ENCODE measurements at regions not wholly inside any gene's neighbourhood (a gene's known extent, or its start where the extent isn't known, plus 50 kb on each side); places are given as distances from the start of the nearest gene placed in this dataset.
"Not testable (repeated sequence)": the region's sequence is repeated elsewhere in the genome, so short reads cannot be mapped to it uniquely, and the experiment has no call there.

DNA sequence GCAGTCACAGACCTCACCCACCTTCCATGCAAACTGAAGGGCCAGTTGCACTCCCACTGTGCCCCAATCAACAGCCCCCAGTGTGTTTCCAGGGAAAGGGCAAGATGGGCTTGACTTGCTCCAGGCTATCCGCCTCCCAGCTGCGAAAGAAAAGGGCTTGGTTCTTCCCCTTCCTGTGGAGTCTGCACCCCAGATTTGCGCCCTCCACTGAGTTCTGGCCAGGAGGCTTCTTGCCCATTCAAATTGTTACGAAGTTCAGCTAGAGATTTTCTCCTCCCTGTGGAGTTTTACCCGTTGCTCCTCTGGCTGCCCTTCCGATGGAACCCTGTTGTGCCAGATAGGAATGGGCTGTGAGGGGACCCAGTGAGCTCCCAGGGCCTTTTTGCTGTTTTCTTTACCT is 1096.9 kb upstream of the ALCAM start:
- no peak for DNase-seq (ENCODE audit: low spot score)

GRCh38 chr3:104273046-104273649 is 1093.6 kb upstream of the ALCAM start:
- DNase-seq (ENCODE audit: low spot score) = no peak

GRCh38 chr3:104275199-104275598 is 1091.5 kb upstream of the ALCAM start:
- no peak for DNase-seq (ENCODE audit: low spot score)

GRCh38 chr3:104279617-104280016 is 1087.1 kb upstream of the ALCAM start:
- peak; percentile 7 for DNase-seq (ENCODE audit: low spot score)

- no peak for DNase-seq (ENCODE audit: low spot score)
Observed at GRCh38 chr3:104281713-104282112, 1085.0 kb upstream of the ALCAM start.

- no peak for DNase-seq (ENCODE audit: low spot score)
Observed at GRCh38 chr3:104286645-104287044, 1080.1 kb upstream of the ALCAM start.

GRCh38 chr3:104291437-104291851 is 1075.3 kb upstream of the ALCAM start:
- peak; percentile 2 for DNase-seq (ENCODE audit: low spot score)

DNA sequence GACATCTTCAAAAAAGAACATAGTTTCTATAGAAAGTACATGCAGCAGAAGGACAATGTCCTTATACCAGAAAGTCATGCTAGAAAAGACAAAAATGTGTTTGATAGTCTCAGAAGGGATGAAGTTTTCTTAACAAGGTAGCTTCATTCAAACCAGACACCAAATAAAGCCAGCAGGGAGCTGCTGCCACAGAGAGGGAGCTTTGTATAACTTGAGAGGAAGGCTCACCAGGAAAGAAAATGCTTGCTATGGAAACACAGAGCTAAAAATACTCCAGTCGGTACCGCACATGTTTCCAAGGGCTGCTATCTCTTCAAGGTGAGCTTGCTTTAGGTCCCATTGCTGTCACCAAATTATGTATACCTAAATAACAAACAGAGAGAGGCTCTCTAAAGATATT is 1074.8 kb upstream of the ALCAM start:
- no peak for DNase-seq (ENCODE audit: low spot score)

DNA sequence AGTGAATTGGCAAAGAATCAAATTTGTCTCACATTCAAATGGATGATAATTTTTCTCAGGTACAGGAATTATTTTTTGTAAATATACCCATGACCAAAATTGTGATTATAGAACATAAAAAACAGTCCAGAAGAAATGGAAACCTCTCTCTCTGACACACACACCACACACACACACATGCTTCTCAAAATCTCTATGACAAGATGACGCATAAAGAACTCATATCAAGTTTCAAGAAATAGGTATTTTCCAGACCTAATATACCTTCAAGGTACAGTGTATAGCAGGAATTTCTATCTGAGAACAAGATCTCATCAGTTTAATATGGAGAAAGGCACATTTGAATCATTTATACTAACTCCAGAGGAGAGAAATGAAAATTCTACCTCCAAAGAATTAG is 1069.1 kb upstream of the ALCAM start:
- DNase-seq (ENCODE audit: low spot score) = no peak

DNA sequence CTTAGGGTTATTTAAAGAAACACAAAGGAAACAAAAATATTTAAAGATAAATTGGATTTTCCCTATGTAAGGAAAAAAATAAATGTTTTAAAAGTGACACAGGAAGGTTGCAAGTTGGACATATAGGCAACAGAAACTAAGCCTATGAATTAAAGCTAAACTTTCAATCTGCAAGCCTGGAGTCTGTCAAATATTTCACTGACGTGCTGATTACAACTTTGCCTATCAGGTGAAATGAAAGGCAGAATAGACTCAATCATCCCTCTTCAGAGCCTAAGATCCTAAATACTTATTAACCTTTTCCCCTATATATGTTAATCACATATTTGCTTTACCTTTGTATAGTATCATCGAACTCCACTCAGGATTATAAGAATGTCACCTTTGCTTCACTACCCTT is 1068.0 kb upstream of the ALCAM start:
- no peak for DNase-seq (ENCODE audit: low spot score)

GRCh38 chr3:104316118-104316517 is 1050.6 kb upstream of the ALCAM start:
- DNase-seq (ENCODE audit: low spot score) = no peak

GRCh38 chr3:104323226-104323625 is 1043.5 kb upstream of the ALCAM start:
- DNase-seq (ENCODE audit: low spot score) = no peak

DNA sequence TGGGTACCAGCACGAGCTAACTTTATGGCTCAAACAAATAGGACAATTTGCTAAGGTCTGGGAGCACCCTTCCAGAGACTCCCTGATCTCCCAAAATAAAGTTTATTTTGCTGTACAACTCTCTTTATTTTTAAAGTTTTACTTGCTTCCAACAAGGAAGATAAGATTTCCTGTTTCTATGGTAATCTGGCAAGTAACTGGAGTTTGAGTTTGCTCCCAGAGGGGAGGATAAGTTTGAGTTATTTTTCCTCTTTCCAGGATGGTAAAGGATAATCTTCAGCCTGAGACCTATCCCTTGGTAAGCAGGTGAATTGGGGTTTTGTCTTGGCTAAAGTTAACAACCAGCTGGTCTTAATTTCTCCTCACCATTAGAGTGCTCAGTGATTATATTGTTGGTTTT is 1019.4 kb upstream of the ALCAM start:
- no peak for DNase-seq (ENCODE audit: low spot score)

GRCh38 chr3:104349836-104350235 is 1016.9 kb upstream of the ALCAM start:
- no peak for DNase-seq (ENCODE audit: low spot score)

- no peak for DNase-seq (ENCODE audit: low spot score)
Observed at GRCh38 chr3:104353951-104354350, 1012.8 kb upstream of the ALCAM start.

- DNase-seq (ENCODE audit: low spot score) = peak; percentile 17
Observed at GRCh38 chr3:104359546-104359945, 1007.2 kb upstream of the ALCAM start.

DNA sequence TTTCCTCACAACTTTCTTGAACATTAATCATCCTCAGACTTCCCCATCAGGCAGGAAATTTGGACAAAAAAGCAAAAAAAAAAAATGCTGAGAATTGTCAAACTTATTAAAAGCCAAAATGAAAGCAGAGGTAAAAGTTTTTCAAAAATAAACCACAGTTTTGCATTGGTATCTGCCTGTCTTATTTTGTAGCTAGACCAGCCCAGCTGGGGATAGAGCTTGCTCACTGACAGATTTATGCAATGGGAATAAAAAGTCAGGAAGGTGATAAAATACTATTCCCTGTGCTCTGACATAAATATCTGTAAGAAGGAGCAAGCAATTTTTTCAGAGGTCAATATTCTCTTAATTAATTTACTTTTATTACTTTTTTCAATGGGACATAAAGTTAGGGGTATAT is 1006.7 kb upstream of the ALCAM start:
- no peak for DNase-seq (ENCODE audit: low spot score)

GRCh38 chr3:104361748-104362147 is 1005.0 kb upstream of the ALCAM start:
- not testable (repeated sequence) for DNase-seq (ENCODE audit: low spot score)

- DNase-seq (ENCODE audit: low spot score) = no peak
Observed at GRCh38 chr3:104362319-104362718, 1004.4 kb upstream of the ALCAM start.

- DNase-seq (ENCODE audit: low spot score) = no peak
Observed at GRCh38 chr3:104367000-104367399, 999.7 kb upstream of the ALCAM start.

GRCh38 chr3:104368760-104369159 is 997.9 kb upstream of the ALCAM start:
- no peak for DNase-seq (ENCODE audit: low spot score)

DNA sequence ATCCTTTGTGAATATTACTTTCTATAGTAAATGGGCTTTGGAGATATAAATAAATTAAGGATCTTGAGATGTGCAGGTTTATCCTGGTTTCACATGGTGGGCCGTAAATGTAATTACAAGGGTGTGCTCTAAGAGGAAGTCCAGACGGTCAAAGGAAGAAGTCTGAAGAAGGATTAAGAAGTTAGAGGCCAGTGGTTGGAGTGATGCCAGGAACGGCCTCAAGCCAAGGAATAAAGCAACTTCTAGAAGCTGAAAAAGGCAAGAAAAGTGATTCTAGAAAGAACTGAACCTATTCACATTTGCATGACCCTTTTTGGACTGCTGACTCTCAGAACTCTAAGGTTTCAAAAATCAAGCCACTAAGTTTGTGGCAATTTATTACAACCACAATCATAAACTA is 981.3 kb upstream of the ALCAM start:
- no peak for DNase-seq (ENCODE audit: low spot score)

- no peak for DNase-seq (ENCODE audit: low spot score)
Observed at GRCh38 chr3:104388619-104389018, 978.1 kb upstream of the ALCAM start.

- no peak for DNase-seq (ENCODE audit: low spot score)
Observed at GRCh38 chr3:104392327-104392726, 974.4 kb upstream of the ALCAM start.

Measured in AG08396 (cell line).